RWPE2 (cell line): ENCODE measurements at regions not wholly inside any gene's neighbourhood (a gene's known extent, or its start where the extent isn't known, plus 50 kb on each side); places are given as distances from the start of the nearest gene placed in this dataset.

ENCODE experiments used
- ATAC-seq: fragments of 200-7000 bp; cut with Tn5 transposase; 3 replicates; pipeline ENCODE4 v1.9.1; 2021; ENCODE audit warnings: low read depth
- DNase-seq: peaks from one replicate; pipeline ENCODE4 v3.0.0-alpha.2; 2020; ENCODE audit warnings: low spot score
- H3K27ac ChIP-seq: fragments of 450-650 bp; 2 replicates; pipeline ENCODE4 v1.5.1; 2017; ENCODE audit warnings: mild to moderate bottlenecking; ENCODE audit not compliant: poor library complexity, severe bottlenecking
- H3K27me3 ChIP-seq: fragments of 250-450 bp; sonication (Bioruptor Pico); 2 replicates; pipeline ENCODE4 v1.5.1; 2021; ENCODE audit warnings: mild to moderate bottlenecking, moderate library complexity; ENCODE audit not compliant: insufficient read depth, poor library complexity, severe bottlenecking
- H3K36me3 ChIP-seq: fragments of 250-450 bp; sonication (Bioruptor Pico); 2 replicates; pipeline ENCODE4 v1.5.1; 2020; ENCODE audit warnings: low read depth, mild to moderate bottlenecking, moderate library complexity
- H3K4me1 ChIP-seq: fragments of 250-450 bp; sonication (Bioruptor Pico); 2 replicates; pipeline ENCODE4 v1.5.1; 2021; ENCODE audit warnings: mild to moderate bottlenecking, moderate library complexity; ENCODE audit not compliant: insufficient read depth, poor library complexity, severe bottlenecking
- H3K4me3 ChIP-seq: fragments of 250-450 bp; sonication (Bioruptor Pico); 2 replicates; pipeline ENCODE4 v1.5.1; 2021; ENCODE audit warnings: mild to moderate bottlenecking, moderate library complexity; ENCODE audit not compliant: severe bottlenecking
- H3K9me3 ChIP-seq: fragments of 250-450 bp; sonication (Bioruptor Pico); 2 replicates; pipeline ENCODE4 v1.5.1; 2021; ENCODE audit warnings: mild to moderate bottlenecking, moderate library complexity; ENCODE audit not compliant: severe bottlenecking
- TF ChIP-seq, protein P1 (sequence below): fragments of 450-650 bp; IDR thresholded peaks from one replicate; pipeline ENCODE4 v1.5.1; 2017; ENCODE audit warnings: mild to moderate bottlenecking, moderate library complexity; ENCODE audit not compliant: poor library complexity, severe bottlenecking

DNA sequence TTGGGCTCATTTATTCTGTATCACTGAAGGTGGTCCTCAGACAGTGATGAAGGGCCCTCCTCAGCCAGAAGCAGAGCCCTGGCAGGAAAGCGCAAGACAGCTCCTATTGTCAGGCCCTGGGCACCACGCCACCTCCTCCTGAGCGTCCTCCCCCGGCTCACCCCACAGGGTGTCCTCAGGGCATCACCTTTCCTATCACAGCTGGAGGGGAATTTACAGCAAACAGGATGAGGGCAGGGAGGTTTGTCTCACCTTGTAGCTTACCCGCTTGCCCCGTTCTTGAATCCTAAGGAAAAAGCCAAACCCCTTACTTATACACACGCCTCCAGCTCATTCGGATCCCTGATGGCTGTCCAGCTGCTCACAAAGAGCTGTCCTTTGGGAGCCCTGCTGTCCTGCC lies 50.2 kb upstream of the LANCL2 start:
- no peaks in the 10 kb centered on the region for H3K36me3 ChIP-seq
- no peak for ATAC-seq
- H3K9me3 ChIP-seq, result no peaks in the 10 kb centered on the region
- no peak overlapping the region for H3K27ac ChIP-seq
- DNase-seq, result no peak
- TF ChIP-seq, protein P1, sequence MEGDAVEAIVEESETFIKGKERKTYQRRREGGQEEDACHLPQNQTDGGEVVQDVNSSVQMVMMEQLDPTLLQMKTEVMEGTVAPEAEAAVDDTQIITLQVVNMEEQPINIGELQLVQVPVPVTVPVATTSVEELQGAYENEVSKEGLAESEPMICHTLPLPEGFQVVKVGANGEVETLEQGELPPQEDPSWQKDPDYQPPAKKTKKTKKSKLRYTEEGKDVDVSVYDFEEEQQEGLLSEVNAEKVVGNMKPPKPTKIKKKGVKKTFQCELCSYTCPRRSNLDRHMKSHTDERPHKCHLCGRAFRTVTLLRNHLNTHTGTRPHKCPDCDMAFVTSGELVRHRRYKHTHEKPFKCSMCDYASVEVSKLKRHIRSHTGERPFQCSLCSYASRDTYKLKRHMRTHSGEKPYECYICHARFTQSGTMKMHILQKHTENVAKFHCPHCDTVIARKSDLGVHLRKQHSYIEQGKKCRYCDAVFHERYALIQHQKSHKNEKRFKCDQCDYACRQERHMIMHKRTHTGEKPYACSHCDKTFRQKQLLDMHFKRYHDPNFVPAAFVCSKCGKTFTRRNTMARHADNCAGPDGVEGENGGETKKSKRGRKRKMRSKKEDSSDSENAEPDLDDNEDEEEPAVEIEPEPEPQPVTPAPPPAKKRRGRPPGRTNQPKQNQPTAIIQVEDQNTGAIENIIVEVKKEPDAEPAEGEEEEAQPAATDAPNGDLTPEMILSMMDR, result no peak
- H3K4me3 ChIP-seq, result no peak overlapping the region
- no peaks in the 10 kb centered on the region for H3K4me1 ChIP-seq
- peaks cover 11% of the 10 kb centered on the region for H3K27me3 ChIP-seq
